ENCODE measurements at regions not wholly inside any gene's neighbourhood (a gene's known extent, or its start where the extent isn't known, plus 50 kb on each side); places are given as distances from the start of the nearest gene placed in this dataset.

DNA sequence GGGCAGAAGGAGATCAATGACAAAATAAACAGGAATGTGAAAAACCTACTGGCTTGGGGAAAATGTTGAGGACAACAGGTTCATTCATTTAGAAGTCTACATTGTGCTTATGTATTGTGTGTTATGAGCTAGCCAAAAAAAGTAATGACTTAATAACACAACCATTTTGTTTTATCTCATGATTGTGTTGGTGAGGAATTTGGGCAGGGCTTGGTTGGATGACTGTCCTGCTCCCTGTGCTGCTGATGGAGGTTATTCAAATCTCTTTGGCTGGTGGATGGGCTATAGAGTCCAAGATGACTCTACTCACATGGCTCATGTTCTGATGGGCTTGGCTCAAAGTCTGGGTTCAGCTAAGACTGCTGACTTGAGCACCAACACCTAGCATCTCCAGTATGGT is 116.3 kb downstream of the HS3ST1 start:
- TF ChIP-seq FOXK1 (CRISPR knock-in tag; IDR thresholded peaks at IDR 0.05; ENCODE audit: borderline replicate concordance), result no peak
- TF ChIP-seq JUN (IDR thresholded peaks at IDR 0.05; ENCODE audit: borderline replicate concordance, low read depth, low read length), result no peak
- no peak for TF ChIP-seq JUN (CRISPR knock-in tag; IDR thresholded peaks at IDR 0.05; ENCODE audit: borderline replicate concordance)
- no peak for TF ChIP-seq PHF8 (IDR thresholded peaks at IDR 0.05; ENCODE audit: borderline replicate concordance, low read length)
- TF ChIP-seq ZNF431 (CRISPR knock-in tag; IDR thresholded peaks at IDR 0.05), result no peak
- TF ChIP-seq, protein P1, sequence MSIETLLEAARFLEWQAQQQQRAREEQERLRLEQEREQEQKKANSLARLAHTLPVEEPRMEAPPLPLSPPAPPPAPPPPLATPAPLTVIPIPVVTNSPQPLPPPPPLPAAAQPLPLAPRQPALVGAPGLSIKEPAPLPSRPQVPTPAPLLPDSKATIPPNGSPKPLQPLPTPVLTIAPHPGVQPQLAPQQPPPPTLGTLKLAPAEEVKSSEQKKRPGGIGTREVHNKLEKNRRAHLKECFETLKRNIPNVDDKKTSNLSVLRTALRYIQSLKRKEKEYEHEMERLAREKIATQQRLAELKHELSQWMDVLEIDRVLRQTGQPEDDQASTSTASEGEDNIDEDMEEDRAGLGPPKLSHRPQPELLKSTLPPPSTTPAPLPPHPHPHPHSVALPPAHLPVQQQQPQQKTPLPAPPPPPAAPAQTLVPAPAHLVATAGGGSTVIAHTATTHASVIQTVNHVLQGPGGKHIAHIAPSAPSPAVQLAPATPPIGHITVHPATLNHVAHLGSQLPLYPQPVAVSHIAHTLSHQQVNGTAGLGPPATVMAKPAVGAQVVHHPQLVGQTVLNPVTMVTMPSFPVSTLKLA (conservative IDR thresholded peaks at IDR 0.05), result no peak
- no peak for TF ChIP-seq PRPF4 (IDR thresholded peaks at IDR 0.05; ENCODE audit: insufficient read depth, low read depth, low read length, poor library complexity, severe bottlenecking)
- TF ChIP-seq, protein P2, sequence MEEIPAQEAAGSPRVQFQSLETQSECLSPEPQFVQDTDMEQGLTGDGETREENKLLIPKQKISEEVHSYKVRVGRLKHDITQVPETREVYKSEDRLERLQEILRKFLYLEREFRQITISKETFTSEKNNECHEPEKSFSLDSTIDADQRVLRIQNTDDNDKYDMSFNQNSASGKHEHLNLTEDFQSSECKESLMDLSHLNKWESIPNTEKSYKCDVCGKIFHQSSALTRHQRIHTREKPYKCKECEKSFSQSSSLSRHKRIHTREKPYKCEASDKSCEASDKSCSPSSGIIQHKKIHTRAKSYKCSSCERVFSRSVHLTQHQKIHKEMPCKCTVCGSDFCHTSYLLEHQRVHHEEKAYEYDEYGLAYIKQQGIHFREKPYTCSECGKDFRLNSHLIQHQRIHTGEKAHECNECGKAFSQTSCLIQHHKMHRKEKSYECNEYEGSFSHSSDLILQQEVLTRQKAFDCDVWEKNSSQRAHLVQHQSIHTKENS (CRISPR knock-in tag; IDR thresholded peaks at IDR 0.05), result no peak
- TF ChIP-seq NFIC (IDR thresholded peaks at IDR 0.05), result no peak
- no peak for TF ChIP-seq NR3C1 (CRISPR knock-in tag; IDR thresholded peaks at IDR 0.05)
- no peak for TF ChIP-seq NELFE (IDR thresholded peaks at IDR 0.05; ENCODE audit: insufficient read depth, insufficient read length)
- no peak for TF ChIP-seq ADNP (tag; IDR thresholded peaks at IDR 0.05)
- no peak for TF ChIP-seq YBX1 (IDR thresholded peaks at IDR 0.05)
- TF ChIP-seq TCF7L2 (IDR thresholded peaks at IDR 0.05; ENCODE audit: low read depth, low read length), result no peak
